Stimulated activated CD8-positive, alpha-beta memory T cell treated with anti-CD3 and anti-CD28 coated beads, Interleukin-4, amount 100 ng/mL, for 1 hour (primary cell): ENCODE measurements at regions not wholly inside any gene's neighbourhood (a gene's known extent, or its start where the extent isn't known, plus 50 kb on each side); places are given as distances from the start of the nearest gene placed in this dataset.
"Not testable (repeated sequence)": the region's sequence is repeated elsewhere in the genome, so short reads cannot be mapped to it uniquely, and the experiment has no call there.

Experiments used
- DNase-seq, 2 donors: peaks; one replicate each; pipeline ENCODE4 v3.0.0-alpha.2; 2020; ENCODE audit warnings: low read depth in 2 of 2, low spot score in 1 of 2

DNA sequence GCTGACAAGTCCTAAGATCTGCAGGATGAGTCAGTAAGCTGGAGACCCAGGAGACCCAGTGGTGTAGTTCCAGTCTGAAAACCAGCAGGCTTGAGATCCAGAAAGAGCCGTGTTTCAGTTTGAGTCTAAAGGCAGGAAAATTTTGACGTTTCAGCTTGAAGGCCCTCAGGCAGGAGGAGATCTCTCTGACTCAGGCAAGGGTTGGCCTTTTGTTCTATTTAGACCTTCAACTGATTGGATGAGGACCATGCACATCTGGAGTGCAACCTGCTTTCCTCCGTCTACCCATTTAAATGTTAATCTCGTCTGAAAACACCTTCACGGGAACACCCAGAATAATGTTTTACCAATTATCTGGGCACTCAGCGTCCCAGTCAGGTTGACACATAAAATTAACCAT lies 69.5 kb downstream of the NPIPA7 start:
- not testable (repeated sequence) for DNase-seq

DNA sequence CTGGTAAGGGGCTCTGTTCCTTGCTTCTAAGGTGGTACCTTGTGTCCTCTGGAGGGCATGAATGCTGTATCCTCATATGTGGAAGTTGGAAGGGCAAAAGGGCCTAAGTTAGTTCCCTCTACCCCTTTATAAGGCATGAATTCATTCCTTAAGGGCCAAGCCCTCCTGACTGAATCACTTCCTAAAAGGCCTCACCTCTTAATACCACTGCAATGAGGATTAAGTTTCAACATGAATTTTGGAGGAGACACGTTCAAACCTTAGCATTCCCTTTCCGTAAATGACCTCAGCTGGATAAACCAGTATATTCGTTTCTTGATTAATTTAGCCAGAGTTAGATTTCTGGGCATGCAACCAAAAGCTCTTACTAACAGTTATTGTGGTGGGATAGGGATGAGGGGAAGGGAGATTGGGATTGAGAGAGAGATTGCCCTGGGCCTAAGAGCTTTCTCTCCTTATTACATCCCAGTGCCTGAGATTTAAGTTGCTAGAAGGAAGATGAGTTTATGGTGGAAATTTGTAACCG lies 70.8 kb downstream of the NPIPA7 start:
- DNase-seq, result not testable (repeated sequence)

- DNase-seq, result not testable (repeated sequence)
Observed at GRCh38 chr16:16451721-16452410, 72.9 kb downstream of the NPIPA7 start.

DNA sequence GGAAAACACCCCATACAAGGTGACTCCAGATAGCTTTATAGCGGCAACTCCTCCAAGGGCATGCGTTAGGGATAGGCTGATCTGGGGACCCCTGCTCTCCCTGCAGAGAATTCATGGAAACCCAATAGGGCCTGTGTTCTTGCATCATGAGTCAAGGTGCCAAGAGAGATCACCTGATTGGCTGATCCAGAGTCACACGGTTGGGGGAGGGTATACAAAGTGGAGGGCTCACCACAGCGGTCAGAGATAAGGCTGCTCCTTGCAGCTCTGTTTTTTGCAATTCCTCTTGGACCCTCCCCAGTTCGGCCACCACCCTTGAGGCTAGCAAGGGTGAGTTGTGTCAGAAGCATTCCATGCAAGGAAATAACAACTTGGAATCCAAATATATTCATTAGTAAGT lies 79.6 kb downstream of the NPIPA7 start:
- DNase-seq, result not testable (repeated sequence)

- DNase-seq, result not testable (repeated sequence)
Observed at GRCh38 chr16:16463792-16464191, 84.9 kb downstream of the NPIPA7 start.

DNA sequence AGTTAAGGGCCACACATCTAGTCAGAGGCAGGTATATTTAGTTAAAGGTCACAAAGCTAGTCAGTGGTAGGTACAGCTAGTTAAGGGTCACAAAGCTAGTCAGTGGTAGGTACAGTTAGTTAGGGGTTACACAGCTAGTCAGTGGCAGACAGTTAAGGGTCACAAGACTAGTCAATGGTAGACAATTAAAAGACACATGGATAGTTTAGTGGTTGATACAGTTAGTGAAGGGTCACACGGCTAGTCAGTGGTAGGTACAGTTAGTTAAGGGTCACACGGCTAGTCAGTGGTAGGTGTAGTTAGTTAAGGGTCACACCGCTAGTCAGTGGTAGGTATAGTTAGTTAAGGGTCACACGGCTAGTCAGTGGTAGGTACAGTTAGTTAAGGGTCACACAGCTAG lies 110.0 kb downstream of the NPIPA7 start:
- not testable (repeated sequence) for DNase-seq

GRCh38 chr16:16489466-16489865 lies 110.5 kb downstream of the NPIPA7 start:
- not testable (repeated sequence) for DNase-seq

DNA sequence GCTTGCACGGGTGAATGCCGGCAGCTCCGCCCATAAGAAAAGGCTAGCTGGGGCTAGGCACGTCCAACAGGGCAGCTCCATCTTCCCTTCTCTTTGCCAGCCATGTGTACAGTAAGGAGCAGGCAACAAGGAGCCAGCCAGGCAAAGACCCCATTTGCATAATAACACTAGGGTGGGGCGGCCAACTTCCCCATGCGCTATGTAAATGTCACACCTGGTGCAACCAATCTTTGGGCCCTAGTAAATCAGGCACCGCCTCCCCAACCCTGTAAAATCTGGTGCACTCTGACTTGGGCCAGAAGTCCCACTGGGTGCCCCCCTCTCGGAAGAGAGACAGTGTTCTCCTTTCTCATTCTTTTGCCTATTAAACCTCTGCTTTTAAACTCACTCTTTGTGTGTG lies 115.2 kb downstream of the NPIPA7 start:
- not testable (repeated sequence) for DNase-seq

GRCh38 chr16:16494998-16495397 lies 116.1 kb downstream of the NPIPA7 start:
- not testable (repeated sequence) for DNase-seq

DNA sequence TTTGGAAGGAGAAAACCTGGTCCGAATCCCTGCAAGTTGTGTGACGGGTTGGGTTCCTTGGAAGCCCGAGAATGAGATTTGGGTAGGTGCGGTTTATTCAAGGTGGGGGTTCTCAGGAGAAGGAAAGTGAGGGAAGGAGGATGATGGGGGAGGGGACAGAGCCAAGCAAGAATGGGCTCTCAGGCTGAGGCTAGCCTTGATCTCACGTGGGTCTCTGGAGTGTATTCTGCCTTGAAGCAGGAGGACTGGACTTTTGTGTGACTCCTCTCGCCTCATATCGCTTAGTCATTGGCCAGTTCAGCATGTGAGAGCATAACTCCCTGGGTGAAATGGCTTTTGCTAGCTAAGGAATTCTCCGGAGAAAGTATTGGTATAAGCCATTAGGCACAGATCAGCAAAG lies 120.9 kb downstream of the NPIPA7 start:
- not testable (repeated sequence) for DNase-seq

- DNase-seq, result not testable (repeated sequence)
Observed at GRCh38 chr16:16507041-16507440, 128.1 kb downstream of the NPIPA7 start.

DNA sequence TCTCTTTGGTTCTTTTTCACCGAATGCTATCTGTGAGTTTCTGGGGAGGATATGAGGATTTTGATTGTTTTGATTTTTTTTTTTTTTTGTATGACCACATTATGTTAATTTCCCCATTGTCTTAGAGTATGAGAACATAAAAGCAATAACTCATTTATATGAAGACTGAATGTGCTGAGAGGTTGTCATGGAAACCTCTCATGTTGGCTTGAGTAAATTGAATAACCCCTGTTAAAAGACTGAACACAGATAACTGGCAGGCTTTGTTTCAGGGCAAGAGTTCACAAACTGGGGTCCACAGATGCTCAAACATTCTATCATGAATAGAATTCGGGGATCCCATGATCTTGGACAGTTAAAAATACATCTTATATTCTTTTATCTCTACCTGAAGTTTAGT lies 129.4 kb downstream of the NPIPA7 start:
- not testable (repeated sequence) for DNase-seq

DNA sequence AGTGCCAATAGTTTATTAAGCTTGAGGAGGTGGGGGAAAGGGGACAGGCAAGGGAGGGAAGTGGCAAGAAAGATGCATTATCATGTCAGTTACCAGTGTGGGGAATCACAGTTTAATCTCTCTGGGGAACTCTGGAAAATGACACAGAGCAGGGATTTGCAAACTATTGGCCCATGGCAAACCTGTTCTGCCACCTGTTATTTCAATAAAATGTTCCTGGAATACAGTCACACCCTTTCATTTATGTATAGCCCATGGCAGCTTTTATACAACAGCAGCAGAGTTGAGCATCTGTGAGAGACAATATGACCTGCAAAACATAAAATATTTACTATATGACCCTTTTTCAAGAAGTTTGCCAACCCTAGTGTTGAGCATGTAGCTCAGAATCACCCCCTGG lies 140.5 kb downstream of the NPIPA7 start:
- not testable (repeated sequence) for DNase-seq

DNA sequence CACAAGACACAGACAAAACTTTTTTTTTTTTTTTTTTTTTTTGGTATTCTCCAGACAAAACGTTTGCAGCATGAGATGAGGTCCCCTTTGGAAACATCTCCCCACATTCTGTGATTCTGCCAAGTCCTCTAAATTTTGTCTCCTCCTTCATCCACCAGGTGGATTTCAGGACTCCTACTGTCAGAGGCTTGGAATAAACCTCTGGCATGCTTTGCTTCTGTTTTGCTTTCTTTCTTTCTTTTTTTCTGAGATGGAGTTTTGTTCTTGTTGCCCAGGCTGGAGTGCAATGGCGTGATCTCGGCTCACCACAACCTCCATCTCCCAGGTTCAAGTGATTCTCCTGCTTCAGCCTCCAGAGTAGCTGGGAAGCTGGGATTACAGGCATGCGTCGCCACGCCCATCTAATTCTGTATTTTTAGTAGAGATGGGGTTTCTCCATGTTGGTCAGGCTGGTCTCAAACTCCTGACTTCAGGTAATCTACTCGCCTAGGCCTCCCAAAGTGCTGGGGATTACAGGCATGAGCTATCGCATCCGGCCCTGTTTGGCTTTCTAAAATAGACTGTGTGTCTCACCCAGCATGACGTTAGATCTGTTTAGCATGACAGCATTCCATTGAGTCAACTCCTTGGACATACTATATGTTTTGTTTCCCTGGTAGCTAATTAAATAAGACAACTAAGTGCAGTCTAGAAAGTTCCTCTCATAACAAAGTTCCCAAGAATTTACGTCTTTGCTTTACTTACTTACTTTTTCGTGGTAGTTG lies 142.5 kb downstream of the NPIPA7 start:
- not testable (repeated sequence) for DNase-seq

DNA sequence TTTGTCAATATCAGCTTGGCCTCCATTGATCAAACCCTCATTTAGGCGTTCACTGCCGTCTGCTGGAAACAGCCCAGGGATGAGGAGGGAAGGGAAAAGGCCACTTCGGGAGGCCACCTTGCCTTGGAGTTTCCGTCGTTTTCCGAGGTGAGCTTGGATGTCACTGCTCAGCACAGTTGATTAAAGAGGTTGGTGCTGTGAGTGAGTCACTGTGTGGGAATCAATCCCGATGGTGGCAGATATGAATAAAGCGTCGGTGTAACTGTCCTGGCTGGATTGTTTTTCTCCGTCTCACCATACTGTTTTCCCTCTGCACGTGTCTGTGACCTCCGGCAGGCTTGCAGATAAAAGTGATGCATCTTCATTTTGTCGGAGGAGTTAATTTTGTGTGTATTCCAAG lies 148.1 kb downstream of the NPIPA7 start:
- DNase-seq, result not testable (repeated sequence)

DNA sequence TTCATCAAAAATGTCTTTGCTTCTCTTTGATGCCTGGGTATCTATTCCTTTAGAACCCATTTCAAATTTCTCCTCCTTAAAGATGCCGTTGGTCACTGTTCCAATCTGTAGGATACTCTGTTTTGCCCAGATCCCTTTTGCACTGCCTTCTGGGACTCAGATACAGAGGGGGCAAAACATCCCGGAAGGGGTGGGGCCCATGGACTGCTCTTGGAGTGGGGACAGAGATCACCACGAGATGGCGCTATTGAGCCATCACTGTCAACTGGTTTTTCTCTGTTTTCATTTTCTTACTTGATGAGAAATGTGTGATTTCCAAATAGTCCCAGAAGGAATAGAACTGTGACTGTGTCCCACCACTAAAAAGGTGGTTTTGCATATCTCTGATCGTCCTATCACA lies 151.8 kb downstream of the NPIPA7 start:
- DNase-seq, result not testable (repeated sequence)

- not testable (repeated sequence) for DNase-seq
Observed at GRCh38 chr16:16535565-16535964, 156.6 kb downstream of the NPIPA7 start.

DNA sequence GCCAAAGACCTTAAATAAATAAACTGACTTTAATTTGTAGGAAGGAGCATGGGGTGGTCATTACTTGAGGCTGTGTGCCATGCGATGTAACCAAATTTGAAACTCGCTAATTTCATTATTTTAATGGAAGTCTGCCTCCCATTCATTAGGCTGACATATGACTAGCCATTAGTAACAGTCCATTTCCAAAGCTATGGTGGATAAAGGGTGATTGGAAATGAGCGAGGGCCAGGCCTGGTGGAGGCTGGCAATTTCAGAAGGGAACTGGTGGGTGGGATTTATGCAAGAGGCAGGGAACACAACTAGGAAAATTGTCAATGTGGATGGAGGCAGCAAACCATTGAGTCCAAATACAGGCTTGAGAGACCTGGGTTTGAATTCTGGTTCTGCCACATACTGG lies 157.2 kb downstream of the NPIPA7 start:
- DNase-seq, result not testable (repeated sequence)

DNA sequence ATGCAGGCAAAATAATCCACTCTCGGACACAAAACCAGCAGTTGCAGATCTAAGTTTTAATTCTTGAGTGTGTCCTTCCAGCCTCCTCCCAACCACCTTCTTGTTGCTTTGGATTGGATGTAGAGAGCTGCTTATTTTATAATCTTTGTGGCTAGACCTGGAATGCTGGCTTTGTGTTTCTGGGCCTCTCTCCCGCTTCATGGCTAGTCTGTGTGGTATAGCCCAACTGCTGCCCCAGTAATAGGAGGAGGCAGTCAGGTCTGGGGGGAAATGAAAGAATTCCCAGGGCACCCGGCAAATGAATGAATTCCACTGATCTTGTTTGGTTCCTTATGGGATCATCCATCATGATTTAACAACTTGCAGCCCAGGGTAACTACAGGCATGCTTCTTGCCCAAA lies 170.8 kb downstream of the NPIPA7 start:
- not testable (repeated sequence) for DNase-seq

GRCh38 chr16:16550824-16551223 lies 171.9 kb downstream of the NPIPA7 start:
- DNase-seq, result not testable (repeated sequence)

GRCh38 chr16:16552819-16553340 lies 173.9 kb downstream of the NPIPA7 start:
- DNase-seq, result not testable (repeated sequence)
